ENCODE measurements at regions not wholly inside any gene's neighbourhood (a gene's known extent, or its start where the extent isn't known, plus 50 kb on each side); places are given as distances from the start of the nearest gene placed in this dataset.

- TF ChIP-seq, protein P1, sequence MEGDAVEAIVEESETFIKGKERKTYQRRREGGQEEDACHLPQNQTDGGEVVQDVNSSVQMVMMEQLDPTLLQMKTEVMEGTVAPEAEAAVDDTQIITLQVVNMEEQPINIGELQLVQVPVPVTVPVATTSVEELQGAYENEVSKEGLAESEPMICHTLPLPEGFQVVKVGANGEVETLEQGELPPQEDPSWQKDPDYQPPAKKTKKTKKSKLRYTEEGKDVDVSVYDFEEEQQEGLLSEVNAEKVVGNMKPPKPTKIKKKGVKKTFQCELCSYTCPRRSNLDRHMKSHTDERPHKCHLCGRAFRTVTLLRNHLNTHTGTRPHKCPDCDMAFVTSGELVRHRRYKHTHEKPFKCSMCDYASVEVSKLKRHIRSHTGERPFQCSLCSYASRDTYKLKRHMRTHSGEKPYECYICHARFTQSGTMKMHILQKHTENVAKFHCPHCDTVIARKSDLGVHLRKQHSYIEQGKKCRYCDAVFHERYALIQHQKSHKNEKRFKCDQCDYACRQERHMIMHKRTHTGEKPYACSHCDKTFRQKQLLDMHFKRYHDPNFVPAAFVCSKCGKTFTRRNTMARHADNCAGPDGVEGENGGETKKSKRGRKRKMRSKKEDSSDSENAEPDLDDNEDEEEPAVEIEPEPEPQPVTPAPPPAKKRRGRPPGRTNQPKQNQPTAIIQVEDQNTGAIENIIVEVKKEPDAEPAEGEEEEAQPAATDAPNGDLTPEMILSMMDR (IDR thresholded peaks at IDR 0.05; ENCODE audit: low read depth, low read length): no peak
- no peak for DNase-seq
- no peaks in the 10 kb centered on the region for H3K4me1 ChIP-seq
- no peaks in the 10 kb centered on the region for H3K27me3 ChIP-seq
- no peaks in the 10 kb centered on the region for H3K36me3 ChIP-seq
- no peaks in the 10 kb centered on the region for H3K9me3 ChIP-seq
- H3K4me3 ChIP-seq (ENCODE audit: low read depth, low read length): no peak overlapping the region
Measured at GRCh38 chr2:123958011-123958410, 67.1 kb upstream of the CNTNAP5 start.

DNA sequence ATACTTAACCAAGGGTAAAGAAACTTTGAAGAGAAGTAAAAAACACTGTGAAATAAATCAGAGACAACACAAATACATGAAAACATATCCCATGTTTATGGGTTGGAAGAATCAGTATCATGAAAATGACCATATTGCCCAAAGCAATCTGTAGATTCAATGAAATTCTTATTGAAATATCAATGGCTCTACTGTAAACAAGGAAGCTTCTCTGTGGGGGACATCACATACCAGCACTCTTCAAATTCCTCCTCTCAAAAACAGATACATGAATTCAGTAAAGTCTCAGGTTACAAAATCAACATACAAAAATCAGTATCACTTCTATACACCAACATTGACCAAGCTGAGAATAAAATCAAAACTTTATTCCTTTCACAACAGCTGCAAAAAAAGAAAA, 63.5 kb upstream of the CNTNAP5 start:
- no peaks in the 10 kb centered on the region for H3K27me3 ChIP-seq
- H3K4me3 ChIP-seq (ENCODE audit: low read depth, low read length): no peak overlapping the region
- DNase-seq: no peak
- no peaks in the 10 kb centered on the region for H3K4me1 ChIP-seq
- H3K36me3 ChIP-seq: no peaks in the 10 kb centered on the region
- TF ChIP-seq, protein P1 (IDR thresholded peaks at IDR 0.05; ENCODE audit: low read depth, low read length): no peak
- H3K9me3 ChIP-seq: no peaks in the 10 kb centered on the region

DNA sequence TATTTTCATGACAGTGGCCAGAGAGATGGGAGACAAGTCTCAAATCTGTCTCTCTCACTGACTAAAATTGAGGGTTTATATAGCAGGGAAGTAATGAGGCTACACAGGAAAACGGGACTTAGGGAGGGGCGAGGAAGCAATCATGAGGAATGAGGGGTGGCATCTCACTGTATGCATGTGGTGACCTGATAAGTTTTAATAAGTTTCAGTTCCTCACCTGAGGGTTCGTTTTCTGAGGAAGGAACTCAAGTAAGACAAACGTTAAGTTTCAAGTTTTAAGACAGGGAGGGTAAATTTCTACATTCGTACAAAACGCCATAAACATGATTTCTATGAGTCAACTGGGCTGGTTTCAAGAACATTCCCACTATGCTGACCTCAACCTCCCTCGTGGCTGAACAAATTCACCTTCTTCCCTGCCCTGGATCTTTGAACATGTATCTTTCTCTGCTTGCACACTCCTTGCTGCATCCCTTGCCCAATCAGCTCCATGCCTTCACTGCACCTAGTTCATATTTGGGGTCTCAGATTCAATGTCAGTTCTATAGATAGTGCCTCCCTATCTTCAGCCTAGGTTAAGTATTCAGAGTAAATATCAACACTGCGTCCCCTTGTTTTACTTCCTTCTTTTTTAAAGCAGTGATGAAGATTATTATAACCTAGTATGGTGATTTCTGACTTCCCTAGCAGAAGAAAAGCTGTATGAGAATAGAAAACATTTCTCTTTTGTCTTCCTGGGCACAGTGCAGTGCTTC, 53.3 kb upstream of the CNTNAP5 start:
- no peaks in the 10 kb centered on the region for H3K36me3 ChIP-seq
- TF ChIP-seq, protein P1 (IDR thresholded peaks at IDR 0.05; ENCODE audit: low read depth, low read length): no peak
- H3K27me3 ChIP-seq: no peaks in the 10 kb centered on the region
- H3K4me3 ChIP-seq (ENCODE audit: low read depth, low read length): no peak overlapping the region
- peaks cover 2% of the 10 kb centered on the region for H3K4me1 ChIP-seq
- DNase-seq: no peak
- no peaks in the 10 kb centered on the region for H3K9me3 ChIP-seq

Measured in BE2C (cell line).